T-cell (primary cell): ENCODE measurements at regions not wholly inside any gene's neighbourhood (a gene's known extent, or its start where the extent isn't known, plus 50 kb on each side); places are given as distances from the start of the nearest gene placed in this dataset.

Experiments used
- ATAC-seq, 4 experiments: fragments of 200-7000 bp in 3 of 4; fragments of 150-1000 bp in 1 of 4; cut with Tn5 transposase; replicated peaks in 1 of 4; 1 replicate in 3 of 4; 2 replicates in 1 of 4; pipeline ENCODE4 v1.10.0; 2021; ENCODE audit warnings: moderate library complexity in 3 of 4, mild to moderate bottlenecking in 2 of 4, moderate number of reproducible peaks in 1 of 4
- CTCF ChIA-PET, 2 donors: fragments of 300-600 bp; sonication (Branson Sonifier 250); formaldehyde crosslinking; loops; one replicate each; lab custom pipeline; 2022; ENCODE audit warnings: antibody characterized with exemption in 2 of 2; lab: Charles Lee
- POLR2A ChIA-PET, 2 donors: fragments of 300-600 bp; sonication (Branson Sonifier 250); formaldehyde crosslinking; loops; one replicate each; lab custom pipeline; 2022; ENCODE audit warnings: antibody characterized with exemption in 2 of 2; lab: Charles Lee
- DNase-seq, 35 experiments: peaks; one replicate each; pipeline versions ENCODE4 v3.0.0 to v3.0.0-alpha.2; 2013 to 2023
- H3K27ac ChIP-seq: one replicate; pipeline ENCODE4 v1.5.1; 2013; ENCODE audit warnings: low read length
- H3K27me3 ChIP-seq, 2 experiments: replicated peaks in 1 of 2; 1 replicate in 1 of 2; 2 replicates in 1 of 2; pipeline versions ENCODE4 v1.6.1 to v1.7.0; 2013; ENCODE audit warnings: low read length in 1 of 2, mixed read lengths in 1 of 2; ENCODE audit not compliant: control insufficient read depth in 2 of 2, insufficient read depth in 2 of 2; ENCODE audit errors: extremely low read depth in 1 of 2
- H3K36me3 ChIP-seq, 2 donors: 1 replicate in 1 of 2; 2 replicates in 1 of 2; pipeline versions ENCODE4 v1.6.1 to v1.7.0; 2013; ENCODE audit warnings: low read length in 1 of 2; ENCODE audit not compliant: control insufficient read depth in 2 of 2, insufficient read depth in 1 of 2; ENCODE audit errors: extremely low read depth in 1 of 2
- H3K4me1 ChIP-seq, 2 experiments: 1 replicate in 1 of 2; 2 replicates in 1 of 2; pipeline versions ENCODE4 v1.6.1 to v1.7.0; 2013; ENCODE audit warnings: low read length in 2 of 2, mixed read lengths in 1 of 2; ENCODE audit not compliant: insufficient read depth in 2 of 2, control insufficient read depth in 1 of 2; ENCODE audit errors: extremely low read depth in 1 of 2
- H3K4me3 ChIP-seq, 2 donors: 1 replicate in 1 of 2; 2 replicates in 1 of 2; pipeline versions ENCODE4 v1.5.1 to v1.7.0; 2013; ENCODE audit warnings: mild to moderate bottlenecking in 2 of 2, low read length in 1 of 2, moderate library complexity in 1 of 2; ENCODE audit not compliant: control insufficient read depth in 1 of 2; ENCODE audit errors: extremely low read depth in 1 of 2
- H3K9me3 ChIP-seq: 2 replicates; pipeline ENCODE4 v1.7.0; 2013
- H3K27ac Mint-ChIP-seq, 2 donors: one replicate each; pipeline ENCODE4 v1.8.0; 2020 to 2021; ENCODE audit warnings: mild to moderate bottlenecking in 2 of 2, mixed read lengths in 2 of 2
- H3K27me3 Mint-ChIP-seq, 2 donors: one replicate each; pipeline ENCODE4 v1.8.0; 2021 to 2022; ENCODE audit warnings: mixed read lengths in 2 of 2
- H3K36me3 Mint-ChIP-seq: one replicate; pipeline ENCODE4 v1.8.0; 2021; ENCODE audit warnings: mixed read lengths
- H3K4me1 Mint-ChIP-seq, 3 donors: one replicate each; pipeline ENCODE4 v1.8.0; 2020 to 2022; ENCODE audit warnings: mixed read lengths in 3 of 3, mild to moderate bottlenecking in 1 of 3
- H3K4me3 Mint-ChIP-seq, 3 donors: one replicate each; pipeline ENCODE4 v1.8.0; 2020 to 2022; ENCODE audit warnings: mild to moderate bottlenecking in 3 of 3, mixed read lengths in 3 of 3, moderate library complexity in 3 of 3
- H3K9me3 Mint-ChIP-seq, 3 donors: one replicate each; pipeline ENCODE4 v1.8.0; 2020 to 2022; ENCODE audit warnings: mixed read lengths in 3 of 3
- WGBS: methylation state at CpG from one replicate; pipeline ENCODE4 v1.1.5; 2013; ENCODE audit warnings: missing lambda C conversion rate; ENCODE audit not compliant: insufficient coverage; 5-methylcytosine and 5-hydroxymethylcytosine counted together

DNA sequence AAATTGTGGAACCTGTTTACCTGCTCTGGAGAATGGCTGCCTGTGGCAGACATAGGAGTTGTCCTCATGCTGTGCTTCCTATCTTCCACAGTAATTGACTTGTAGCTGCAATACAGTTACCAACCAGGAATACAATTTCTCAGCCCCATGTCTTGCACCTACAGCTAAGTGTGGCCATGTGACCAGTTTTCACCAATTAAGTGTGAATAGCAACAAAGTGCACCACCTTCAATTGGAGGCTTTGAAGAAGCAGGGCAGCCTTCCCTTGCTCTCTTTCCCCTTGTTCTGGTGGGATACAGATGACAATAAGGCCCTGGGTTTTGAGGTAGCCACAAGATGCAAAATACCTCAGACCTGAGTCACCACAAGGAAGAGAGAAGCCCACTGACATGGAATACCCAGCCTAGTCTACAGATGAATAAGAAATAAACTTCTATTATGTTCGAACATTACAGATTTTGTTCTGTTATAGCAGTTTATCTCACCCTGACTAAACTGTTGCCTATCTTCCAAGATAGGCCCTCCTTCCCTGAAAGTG lies 70.2 kb upstream of the S1PR1 start:
- ChIA-PET POLR2A (no interaction called here), CTCF (no interaction called here)
- peaks cover 2 to 8% (median 3%) of the 10 kb centered on the region in 3 donors for H3K4me1 Mint-ChIP-seq
- H3K9me3 ChIP-seq, result no peaks in the 10 kb centered on the region
- 60% methylated on average over 1 of the region's 1 CpG for WGBS
- H3K27me3 Mint-ChIP-seq, result no peaks in the 10 kb centered on the region
- H3K27me3 ChIP-seq, result no peaks in the 10 kb centered on the region
- H3K36me3 Mint-ChIP-seq, result no peaks in the 10 kb centered on the region
- H3K4me1 ChIP-seq, result peaks cover 0 to 2% of the 10 kb centered on the region in 2 experiments
- no peak overlapping the region for H3K4me3 ChIP-seq
- ATAC-seq, result no peak
- H3K4me3 Mint-ChIP-seq, result no peak overlapping the region
- no peak overlapping the region for H3K27ac ChIP-seq
- H3K27ac Mint-ChIP-seq, result no peak overlapping the region
- H3K9me3 Mint-ChIP-seq, result no peaks in the 10 kb centered on the region
- DNase-seq, result no peak
- H3K36me3 ChIP-seq, result no peaks in the 10 kb centered on the region

DNA sequence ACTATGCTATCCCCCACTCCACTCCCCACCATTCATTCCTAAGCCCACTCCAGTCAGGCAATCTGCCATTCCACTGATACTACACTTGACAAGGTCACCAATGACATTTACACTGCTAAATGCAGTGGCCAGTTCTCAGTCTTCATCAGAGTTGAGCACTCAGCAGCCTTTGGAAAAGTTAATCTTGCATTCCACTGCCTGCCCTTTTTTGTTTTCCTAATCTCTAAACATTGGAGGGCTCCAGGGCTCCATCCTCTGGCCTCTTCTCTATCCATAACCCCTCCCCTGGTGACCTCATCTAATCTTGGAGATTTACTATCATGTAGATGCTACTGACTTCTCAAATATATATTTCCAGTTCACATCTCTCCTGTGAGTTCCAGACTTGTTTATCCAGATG lies 70.9 kb upstream of the S1PR1 start:
- no peaks in the 10 kb centered on the region for H3K36me3 Mint-ChIP-seq
- H3K27me3 Mint-ChIP-seq, result no peaks in the 10 kb centered on the region
- H3K9me3 Mint-ChIP-seq, result no peaks in the 10 kb centered on the region
- H3K4me1 Mint-ChIP-seq, result peaks cover 2 to 8% (median 3%) of the 10 kb centered on the region in 3 donors
- Histone ChIP-seq H3K9me3 (no peaks in the 10 kb centered on the region), H3K36me3 (no peaks in the 10 kb centered on the region), H3K4me1 (peaks cover 0 to 2% of the 10 kb centered on the region in 2 experiments), H3K27ac (no peak overlapping the region), H3K4me3 (no peak overlapping the region), H3K27me3 (no peaks in the 10 kb centered on the region)
- no peak overlapping the region for H3K4me3 Mint-ChIP-seq
- ChIA-PET POLR2A (no interaction called here), CTCF (no interaction called here)
- no peak for ATAC-seq
- H3K27ac Mint-ChIP-seq, result no peak overlapping the region
- DNase-seq, result no peak

DNA sequence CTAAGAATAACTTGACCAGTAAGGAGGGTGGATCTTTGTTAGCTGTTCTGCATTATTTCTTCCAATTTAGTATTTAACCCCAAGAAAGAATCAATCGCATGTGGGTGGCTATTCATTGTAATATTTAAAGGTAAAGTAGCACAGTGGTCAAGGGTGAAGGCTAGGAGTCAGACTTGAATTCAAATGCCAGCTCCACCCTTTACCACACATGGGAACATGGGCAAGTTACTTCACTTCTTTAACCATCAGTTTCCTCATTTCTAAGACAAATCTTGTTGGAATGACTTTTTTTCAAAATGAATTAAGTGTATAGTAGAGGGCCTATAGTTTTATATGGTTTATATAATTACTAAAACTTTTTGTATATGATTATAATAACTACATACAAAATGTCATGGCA lies 71.3 kb upstream of the S1PR1 start:
- DNase-seq, result no peak
- ChIA-PET POLR2A (interaction anchor here in 1 of 2 donors (0.6 to 1.5 kb wide), 2 partner anchors 88 to 208 kb away, joined by 3 read pairs; no protein-coding TSS in a partner anchor), CTCF (interaction anchor here in 1 of 2 donors (0.8 to 1.4 kb wide), 2 partner anchors 10 to 144 kb away, joined by 3 to 4 read pairs; no protein-coding TSS in a partner anchor)
- no peaks in the 10 kb centered on the region for H3K27me3 ChIP-seq
- no peaks in the 10 kb centered on the region for H3K36me3 ChIP-seq
- no peak overlapping the region for H3K27ac ChIP-seq
- no peaks in the 10 kb centered on the region for H3K9me3 Mint-ChIP-seq
- no peaks in the 10 kb centered on the region for H3K9me3 ChIP-seq
- H3K36me3 Mint-ChIP-seq, result no peaks in the 10 kb centered on the region
- no peak overlapping the region for H3K27ac Mint-ChIP-seq
- ATAC-seq, result no peak
- no CpG with 5 or more reads among the region's 1 CpG for WGBS
- H3K4me3 ChIP-seq, result no peak overlapping the region
- peaks cover 2 to 8% (median 3%) of the 10 kb centered on the region in 3 donors for H3K4me1 Mint-ChIP-seq
- no peak overlapping the region for H3K4me3 Mint-ChIP-seq
- peaks cover 0 to 2% of the 10 kb centered on the region in 2 experiments for H3K4me1 ChIP-seq
- H3K27me3 Mint-ChIP-seq, result no peaks in the 10 kb centered on the region

DNA sequence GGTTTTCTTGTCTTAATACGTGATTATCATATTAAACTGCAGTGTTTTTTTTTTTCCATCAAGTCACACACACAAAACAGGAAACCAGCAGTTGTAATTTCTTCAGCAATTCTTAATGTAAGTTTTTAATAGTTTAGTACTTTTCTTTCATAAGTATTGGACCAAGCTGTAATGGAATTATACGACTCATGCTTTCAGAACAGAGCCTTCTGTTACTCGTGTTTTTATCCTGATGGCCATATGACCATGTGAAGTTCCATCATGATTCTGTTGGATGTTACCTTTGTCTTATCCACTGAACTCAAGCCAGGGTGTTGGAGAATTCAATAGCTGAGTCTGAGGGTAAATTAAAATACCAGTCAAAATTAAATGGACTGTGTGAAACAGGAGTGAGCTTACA lies 72.0 kb upstream of the S1PR1 start:
- ChIA-PET POLR2A (interaction anchor here in 1 of 2 donors (0.6 to 1.5 kb wide), 3 partner anchors 23 to 207 kb away, joined by 3 to 5 read pairs (median 3); no protein-coding TSS in a partner anchor), CTCF (interaction anchor here in 1 of 2 donors (0.5 to 1.4 kb wide), 4 partner anchors 9 to 662 kb away, joined by 3 to 4 read pairs (median 4); no protein-coding TSS in a partner anchor)
- Histone ChIP-seq H3K4me1 (peaks cover 0 to 2% of the 10 kb centered on the region in 2 experiments), H3K27ac (no peak overlapping the region), H3K27me3 (no peaks in the 10 kb centered on the region), H3K36me3 (no peaks in the 10 kb centered on the region), H3K9me3 (no peaks in the 10 kb centered on the region), H3K4me3 (no peak overlapping the region)
- no peak overlapping the region for H3K4me3 Mint-ChIP-seq
- no peaks in the 10 kb centered on the region for H3K27me3 Mint-ChIP-seq
- no peaks in the 10 kb centered on the region for H3K9me3 Mint-ChIP-seq
- H3K4me1 Mint-ChIP-seq, result peaks cover 2 to 8% (median 3%) of the 10 kb centered on the region in 3 donors
- DNase-seq, result no peak
- no peaks in the 10 kb centered on the region for H3K36me3 Mint-ChIP-seq
- WGBS, result 88% methylated on average over 2 of the region's 3 CpGs
- no peak overlapping the region for H3K27ac Mint-ChIP-seq
- ATAC-seq, result no peak

DNA sequence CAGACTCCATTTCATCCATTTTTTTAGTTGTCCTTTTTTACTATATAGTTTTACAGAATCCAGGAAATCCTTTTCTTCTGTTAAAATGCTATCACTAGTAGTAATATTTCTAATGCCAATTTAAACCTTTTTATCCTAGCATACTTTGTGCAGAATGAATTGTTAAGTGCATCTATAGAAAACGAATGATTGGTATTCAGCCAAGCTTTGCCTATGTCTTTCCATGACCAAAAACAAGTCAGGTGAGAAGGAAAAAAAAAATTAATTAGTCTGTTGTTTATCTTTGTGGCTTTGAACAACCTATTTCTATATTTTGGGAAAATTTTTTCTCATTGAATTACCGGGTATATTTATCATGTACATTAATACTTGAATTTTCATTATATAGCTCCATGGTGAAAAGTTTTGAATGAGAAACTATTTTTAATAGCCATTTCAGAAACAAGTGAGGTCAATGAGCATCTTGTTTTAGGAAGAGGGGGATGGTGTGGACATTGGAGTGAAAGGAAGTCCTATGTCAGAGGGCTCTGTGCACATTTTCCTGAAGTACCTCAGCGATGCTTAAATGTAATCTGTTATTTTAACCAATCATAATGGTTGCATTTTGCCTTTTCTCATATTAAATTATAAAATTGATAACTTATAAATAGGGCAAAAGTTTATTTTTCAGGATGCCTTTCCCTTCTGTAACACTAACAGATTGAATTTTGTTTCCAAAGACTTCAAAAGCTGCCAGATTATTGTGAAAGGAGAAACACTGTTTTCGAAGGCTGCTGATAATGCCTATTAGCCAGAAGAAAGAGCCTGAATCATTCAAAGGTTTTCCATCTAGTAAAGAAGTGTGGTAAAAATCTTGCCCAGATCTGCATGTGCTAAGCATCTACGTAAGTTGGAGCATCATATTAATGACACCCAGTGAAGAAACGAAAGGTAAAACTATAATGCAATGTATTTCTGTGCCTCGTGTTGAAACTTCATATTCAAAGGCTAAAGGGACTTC lies 73.8 kb upstream of the S1PR1 start:
- no peak for DNase-seq
- no peak for ATAC-seq
- Histone ChIP-seq H3K9me3 (no peaks in the 10 kb centered on the region), H3K4me1 (peaks cover 0 to 2% of the 10 kb centered on the region in 2 experiments), H3K36me3 (no peaks in the 10 kb centered on the region), H3K4me3 (no peak overlapping the region), H3K27ac (no peak overlapping the region), H3K27me3 (no peaks in the 10 kb centered on the region)
- Mint-ChIP-seq H3K9me3 (no peaks in the 10 kb centered on the region), H3K27ac (no peak overlapping the region), H3K27me3 (no peaks in the 10 kb centered on the region), H3K4me1 (peaks cover 2 to 12% (median 3%) of the 10 kb centered on the region in 3 donors), H3K4me3 (no peak overlapping the region), H3K36me3 (no peaks in the 10 kb centered on the region)
- ChIA-PET POLR2A (no interaction called here), CTCF (interaction anchor here in 1 of 2 donors (0.8 kb wide), 1 partner anchor 27 kb away, joined by 3 read pairs; no protein-coding TSS in a partner anchor)
- WGBS, result no CpG with 5 or more reads among the region's 7 CpGs

DNA sequence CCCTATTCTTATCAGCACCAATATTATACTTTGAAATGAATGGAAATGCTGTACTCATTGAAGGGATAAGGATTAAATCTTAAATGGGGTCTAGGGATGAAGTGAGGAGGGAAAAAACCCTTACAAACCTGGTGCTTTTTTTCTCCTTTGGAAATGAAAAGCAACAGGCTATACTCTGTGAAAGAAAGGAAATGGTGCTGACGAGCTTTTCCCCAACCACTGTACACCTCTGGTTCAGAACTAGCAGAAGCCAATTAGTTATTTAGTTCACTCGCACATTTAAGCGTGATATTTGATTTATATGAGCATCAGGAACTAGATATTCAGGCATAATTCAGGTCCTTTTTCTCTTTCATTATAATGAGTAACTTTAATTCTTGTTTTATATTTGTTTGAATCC lies 74.5 kb upstream of the S1PR1 start:
- H3K4me3 ChIP-seq, result no peak overlapping the region
- no peaks in the 10 kb centered on the region for H3K36me3 Mint-ChIP-seq
- CTCF ChIA-PET, result interaction anchor here (0.5 to 0.8 kb wide), 2 partner anchors 26 to 93 kb away, joined by 3 to 4 read pairs; no protein-coding TSS in a partner anchor
- no peaks in the 10 kb centered on the region for H3K9me3 Mint-ChIP-seq
- H3K36me3 ChIP-seq, result no peaks in the 10 kb centered on the region
- peaks cover 0 to 2% of the 10 kb centered on the region in 2 experiments for H3K4me1 ChIP-seq
- no peak for ATAC-seq
- H3K4me1 Mint-ChIP-seq, result peaks cover 2 to 13% (median 3%) of the 10 kb centered on the region in 3 donors
- POLR2A ChIA-PET, result interaction anchor here in 1 of 2 donors (0.6 kb wide), 1 partner anchor 73 kb away, joined by 4 read pairs; no protein-coding TSS in a partner anchor
- H3K27me3 Mint-ChIP-seq, result no peaks in the 10 kb centered on the region
- no peaks in the 10 kb centered on the region for H3K27me3 ChIP-seq
- no peak for DNase-seq
- H3K27ac ChIP-seq, result no peak overlapping the region
- H3K9me3 ChIP-seq, result no peaks in the 10 kb centered on the region
- H3K27ac Mint-ChIP-seq, result no peak overlapping the region
- H3K4me3 Mint-ChIP-seq, result no peak overlapping the region
- WGBS, result no CpG with 5 or more reads among the region's 3 CpGs
